ENCODE measurements at regions not wholly inside any gene's neighbourhood (a gene's known extent, or its start where the extent isn't known, plus 50 kb on each side); places are given as distances from the start of the nearest gene placed in this dataset.
"Not testable (repeated sequence)": the region's sequence is repeated elsewhere in the genome, so short reads cannot be mapped to it uniquely, and the experiment has no call there.

GRCh38 chr18:30787410-30787809 lies 255.1 kb downstream of the DSC3 start:
- no peaks in the 10 kb centered on the region for H3K27me3 ChIP-seq (ENCODE audit: insufficient read depth, low read length)
- H3K4me1 ChIP-seq (ENCODE audit: insufficient read depth, low read length) = no peaks in the 10 kb centered on the region
- peaks cover 5% of the 10 kb centered on the region for H3K9me3 ChIP-seq (ENCODE audit: low read depth, low read length)
- H3K4me3 ChIP-seq (ENCODE audit: low read length) = no peak overlapping the region

GRCh38 chr18:30781601-30782000 lies 260.9 kb downstream of the DSC3 start:
- H3K4me1 ChIP-seq (ENCODE audit: insufficient read depth, low read length) = no peaks in the 10 kb centered on the region
- H3K27me3 ChIP-seq (ENCODE audit: insufficient read depth, low read length) = no peaks in the 10 kb centered on the region
- H3K9me3 ChIP-seq (ENCODE audit: low read depth, low read length) = peaks cover 13% of the 10 kb centered on the region
- H3K4me3 ChIP-seq (ENCODE audit: low read length) = no peak overlapping the region

GRCh38 chr18:30775629-30776028 lies 266.9 kb downstream of the DSC3 start:
- H3K4me1 ChIP-seq (ENCODE audit: insufficient read depth, low read length) = no peaks in the 10 kb centered on the region
- no peaks in the 10 kb centered on the region for H3K27me3 ChIP-seq (ENCODE audit: insufficient read depth, low read length)
- H3K4me3 ChIP-seq (ENCODE audit: low read length) = no peak overlapping the region
- peaks cover 9% of the 10 kb centered on the region for H3K9me3 ChIP-seq (ENCODE audit: low read depth, low read length)

GRCh38 chr18:30772170-30772569 lies 270.4 kb downstream of the DSC3 start:
- not testable (repeated sequence) for H3K4me3 ChIP-seq (ENCODE audit: low read length)

GRCh38 chr18:30766053-30766452 lies 276.5 kb downstream of the DSC3 start:
- Histone ChIP-seq H3K4me3 (ENCODE audit: low read length) (no peak overlapping the region), H3K27me3 (ENCODE audit: insufficient read depth, low read length) (no peaks in the 10 kb centered on the region), H3K9me3 (ENCODE audit: low read depth, low read length) (no peaks in the 10 kb centered on the region), H3K4me1 (ENCODE audit: insufficient read depth, low read length) (no peaks in the 10 kb centered on the region)

More at GRCh38 chr18:30772170-30772569, 270.4 kb downstream of the DSC3 start:
- not testable (repeated sequence) for H3K4me1 ChIP-seq (ENCODE audit: insufficient read depth, low read length); H3K27me3 ChIP-seq (ENCODE audit: insufficient read depth, low read length); H3K9me3 ChIP-seq (ENCODE audit: low read depth, low read length)

- H3K4me3 ChIP-seq (ENCODE audit: low read length) = no peak overlapping the region
- H3K4me1 ChIP-seq (ENCODE audit: insufficient read depth, low read length) = no peaks in the 10 kb centered on the region
- no peaks in the 10 kb centered on the region for H3K9me3 ChIP-seq (ENCODE audit: low read depth, low read length)
- no peaks in the 10 kb centered on the region for H3K27me3 ChIP-seq (ENCODE audit: insufficient read depth, low read length)
Observed at GRCh38 chr18:30765247-30765646, 277.3 kb downstream of the DSC3 start.

- Histone ChIP-seq H3K9me3 (ENCODE audit: low read depth, low read length) (no peaks in the 10 kb centered on the region), H3K27me3 (ENCODE audit: insufficient read depth, low read length) (no peaks in the 10 kb centered on the region), H3K4me1 (ENCODE audit: insufficient read depth, low read length) (no peaks in the 10 kb centered on the region), H3K4me3 (ENCODE audit: low read length) (no peak overlapping the region)
Observed at GRCh38 chr18:30763902-30764350, 278.6 kb downstream of the DSC3 start.

- Histone ChIP-seq H3K27me3 (ENCODE audit: insufficient read depth, low read length) (no peaks in the 10 kb centered on the region), H3K4me3 (ENCODE audit: low read length) (no peak overlapping the region), H3K4me1 (ENCODE audit: insufficient read depth, low read length) (no peaks in the 10 kb centered on the region), H3K9me3 (ENCODE audit: low read depth, low read length) (peaks cover 13% of the 10 kb centered on the region)
Observed at GRCh38 chr18:30754846-30755245, 287.7 kb downstream of the DSC3 start.

- Histone ChIP-seq H3K9me3 (ENCODE audit: low read depth, low read length) (peaks cover 7% of the 10 kb centered on the region), H3K27me3 (ENCODE audit: insufficient read depth, low read length) (no peaks in the 10 kb centered on the region), H3K4me1 (ENCODE audit: insufficient read depth, low read length) (no peaks in the 10 kb centered on the region), H3K4me3 (ENCODE audit: low read length) (no peak overlapping the region)
Observed at GRCh38 chr18:30748541-30748940, 294.0 kb downstream of the DSC3 start.

GRCh38 chr18:30746224-30746623 lies 296.3 kb downstream of the DSC3 start:
- Histone ChIP-seq H3K4me1 (ENCODE audit: insufficient read depth, low read length) (no peaks in the 10 kb centered on the region), H3K27me3 (ENCODE audit: insufficient read depth, low read length) (no peaks in the 10 kb centered on the region), H3K4me3 (ENCODE audit: low read length) (no peak overlapping the region), H3K9me3 (ENCODE audit: low read depth, low read length) (peaks cover 5% of the 10 kb centered on the region)

- Histone ChIP-seq H3K27me3 (ENCODE audit: insufficient read depth, low read length) (no peaks in the 10 kb centered on the region), H3K4me1 (ENCODE audit: insufficient read depth, low read length) (no peaks in the 10 kb centered on the region), H3K4me3 (ENCODE audit: low read length) (no peak overlapping the region), H3K9me3 (ENCODE audit: low read depth, low read length) (no peaks in the 10 kb centered on the region)
Observed at GRCh38 chr18:30743033-30743432, 299.5 kb downstream of the DSC3 start.

GRCh38 chr18:30730915-30731314 lies 311.6 kb downstream of the DSC3 start:
- no peaks in the 10 kb centered on the region for H3K27me3 ChIP-seq (ENCODE audit: insufficient read depth, low read length)
- H3K9me3 ChIP-seq (ENCODE audit: low read depth, low read length) = no peaks in the 10 kb centered on the region
- no peak overlapping the region for H3K4me3 ChIP-seq (ENCODE audit: low read length)
- no peaks in the 10 kb centered on the region for H3K4me1 ChIP-seq (ENCODE audit: insufficient read depth, low read length)

- Histone ChIP-seq H3K27me3 (ENCODE audit: insufficient read depth, low read length) (no peaks in the 10 kb centered on the region), H3K4me1 (ENCODE audit: insufficient read depth, low read length) (no peaks in the 10 kb centered on the region), H3K9me3 (ENCODE audit: low read depth, low read length) (peaks cover 10% of the 10 kb centered on the region), H3K4me3 (ENCODE audit: low read length) (no peak overlapping the region)
Observed at GRCh38 chr18:30727849-30728248, 314.7 kb downstream of the DSC3 start.

- no peaks in the 10 kb centered on the region for H3K4me1 ChIP-seq (ENCODE audit: insufficient read depth, low read length)
- H3K4me3 ChIP-seq (ENCODE audit: low read length) = no peak overlapping the region
- no peaks in the 10 kb centered on the region for H3K9me3 ChIP-seq (ENCODE audit: low read depth, low read length)
- H3K27me3 ChIP-seq (ENCODE audit: insufficient read depth, low read length) = no peaks in the 10 kb centered on the region
Observed at GRCh38 chr18:30713299-30713698, 329.2 kb downstream of the DSC3 start.

- H3K4me3 ChIP-seq (ENCODE audit: low read length) = no peak overlapping the region
Observed at GRCh38 chr18:30712383-30712782, 330.2 kb downstream of the DSC3 start.

GRCh38 chr18:30709595-30709994 lies 332.9 kb downstream of the DSC3 start:
- H3K4me3 ChIP-seq (ENCODE audit: low read length) = no peak overlapping the region
- no peaks in the 10 kb centered on the region for H3K9me3 ChIP-seq (ENCODE audit: low read depth, low read length)
- no peaks in the 10 kb centered on the region for H3K4me1 ChIP-seq (ENCODE audit: insufficient read depth, low read length)
- no peaks in the 10 kb centered on the region for H3K27me3 ChIP-seq (ENCODE audit: insufficient read depth, low read length)

More at GRCh38 chr18:30712383-30712782, 330.2 kb downstream of the DSC3 start:
- Histone ChIP-seq H3K27me3 (ENCODE audit: insufficient read depth, low read length) (no peaks in the 10 kb centered on the region), H3K9me3 (ENCODE audit: low read depth, low read length) (no peaks in the 10 kb centered on the region), H3K4me1 (ENCODE audit: insufficient read depth, low read length) (no peaks in the 10 kb centered on the region)

GRCh38 chr18:30705943-30706342 lies 336.6 kb downstream of the DSC3 start:
- H3K9me3 ChIP-seq (ENCODE audit: low read depth, low read length) = no peaks in the 10 kb centered on the region
- no peaks in the 10 kb centered on the region for H3K4me1 ChIP-seq (ENCODE audit: insufficient read depth, low read length)
- H3K4me3 ChIP-seq (ENCODE audit: low read length) = no peak overlapping the region
- no peaks in the 10 kb centered on the region for H3K27me3 ChIP-seq (ENCODE audit: insufficient read depth, low read length)

All from mononuclear cell (primary cell).